ENCODE measurements at regions not wholly inside any gene's neighbourhood (a gene's known extent, or its start where the extent isn't known, plus 50 kb on each side); places are given as distances from the start of the nearest gene placed in this dataset.

DNA sequence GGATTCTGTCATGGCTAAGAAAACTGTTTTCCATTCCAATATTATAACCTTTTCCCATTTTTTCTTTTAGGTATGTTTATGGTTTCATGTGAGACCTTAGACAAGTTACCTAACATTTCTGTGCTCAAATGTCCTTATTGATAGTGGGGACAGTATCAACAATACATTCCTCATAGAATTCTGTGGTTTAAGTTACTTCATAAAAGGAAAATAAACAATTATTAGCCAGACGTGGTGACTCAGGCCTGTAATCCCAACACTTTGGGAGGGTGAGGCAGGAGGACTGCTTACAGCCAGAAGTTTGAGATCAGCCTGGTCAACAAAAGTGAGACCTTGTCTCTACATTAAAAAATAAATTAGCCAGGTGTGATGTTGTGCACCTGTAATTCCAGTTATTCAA lies 436.8 kb upstream of the CNTN4 start:
- no peaks in the 10 kb centered on the region for H3K27me3 ChIP-seq (replicated peaks; ENCODE audit: insufficient read depth)
- no peak overlapping the region for H3K27ac ChIP-seq
- no peaks in the 10 kb centered on the region for H3K9me3 ChIP-seq
- DNase-seq (ENCODE audit: low spot score) (no peak), ATAC-seq (ENCODE audit: insufficient number of reproducible peaks, low FRiP score, low read depth) (no peak)
- TF ChIP-seq, protein P1, sequence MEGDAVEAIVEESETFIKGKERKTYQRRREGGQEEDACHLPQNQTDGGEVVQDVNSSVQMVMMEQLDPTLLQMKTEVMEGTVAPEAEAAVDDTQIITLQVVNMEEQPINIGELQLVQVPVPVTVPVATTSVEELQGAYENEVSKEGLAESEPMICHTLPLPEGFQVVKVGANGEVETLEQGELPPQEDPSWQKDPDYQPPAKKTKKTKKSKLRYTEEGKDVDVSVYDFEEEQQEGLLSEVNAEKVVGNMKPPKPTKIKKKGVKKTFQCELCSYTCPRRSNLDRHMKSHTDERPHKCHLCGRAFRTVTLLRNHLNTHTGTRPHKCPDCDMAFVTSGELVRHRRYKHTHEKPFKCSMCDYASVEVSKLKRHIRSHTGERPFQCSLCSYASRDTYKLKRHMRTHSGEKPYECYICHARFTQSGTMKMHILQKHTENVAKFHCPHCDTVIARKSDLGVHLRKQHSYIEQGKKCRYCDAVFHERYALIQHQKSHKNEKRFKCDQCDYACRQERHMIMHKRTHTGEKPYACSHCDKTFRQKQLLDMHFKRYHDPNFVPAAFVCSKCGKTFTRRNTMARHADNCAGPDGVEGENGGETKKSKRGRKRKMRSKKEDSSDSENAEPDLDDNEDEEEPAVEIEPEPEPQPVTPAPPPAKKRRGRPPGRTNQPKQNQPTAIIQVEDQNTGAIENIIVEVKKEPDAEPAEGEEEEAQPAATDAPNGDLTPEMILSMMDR (IDR thresholded peaks at IDR 0.05), result no peak
- no peaks in the 10 kb centered on the region for H3K36me3 ChIP-seq
- no peaks in the 10 kb centered on the region for H3K4me1 ChIP-seq (ENCODE audit: control insufficient read depth in 1 of 2, low read depth in 2 of 2)
- no peak overlapping the region for H3K4me3 ChIP-seq

DNA sequence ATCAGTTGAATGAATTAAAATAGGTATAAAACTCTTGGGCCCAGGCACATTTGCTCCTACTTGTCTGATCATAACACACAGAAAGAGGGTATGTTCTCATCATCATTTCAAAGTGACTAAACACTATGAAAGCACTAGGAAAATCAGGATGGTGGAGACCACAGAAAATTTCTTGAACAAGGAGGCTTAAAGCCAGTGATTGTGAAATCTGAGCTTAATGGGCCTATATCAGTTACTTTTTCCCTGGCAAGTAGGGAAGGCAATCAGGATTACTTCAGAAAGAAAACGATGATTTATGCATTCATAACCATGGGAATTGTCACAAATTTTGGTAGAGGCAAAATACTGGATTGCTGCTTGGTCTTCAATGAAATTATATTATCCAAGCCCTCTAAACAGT lies 434.4 kb upstream of the CNTN4 start:
- Histone ChIP-seq H3K4me3 (no peak overlapping the region), H3K36me3 (no peaks in the 10 kb centered on the region), H3K27me3 (replicated peaks; ENCODE audit: insufficient read depth) (no peaks in the 10 kb centered on the region), H3K4me1 (ENCODE audit: control insufficient read depth in 1 of 2, low read depth in 2 of 2) (no peaks in the 10 kb centered on the region), H3K9me3 (no peaks in the 10 kb centered on the region), H3K27ac (no peak overlapping the region)
- no peak for DNase-seq (ENCODE audit: low spot score)
- ATAC-seq (ENCODE audit: insufficient number of reproducible peaks, low FRiP score, low read depth), result no peak
- TF ChIP-seq, protein P1 (IDR thresholded peaks at IDR 0.05), result no peak

DNA sequence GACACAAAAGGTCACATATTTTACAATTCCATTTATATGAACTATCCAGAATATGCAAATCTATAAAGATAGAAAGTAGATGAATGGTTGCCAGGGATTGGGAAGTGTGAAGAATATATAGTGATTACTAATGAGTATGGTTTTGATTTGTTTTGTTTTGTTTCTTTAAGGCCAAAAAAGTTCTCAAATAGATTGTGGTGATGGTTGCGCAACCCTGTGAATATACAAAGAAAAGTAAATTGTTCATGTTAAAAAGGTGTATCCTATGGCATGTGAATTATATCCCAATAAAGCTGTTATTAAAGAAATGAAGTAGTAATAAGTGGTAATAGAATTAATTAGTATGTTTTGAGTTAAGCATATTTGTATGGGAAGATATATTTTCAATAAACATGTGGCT lies 431.8 kb upstream of the CNTN4 start:
- no peak for DNase-seq (ENCODE audit: low spot score)
- TF ChIP-seq, protein P1 (IDR thresholded peaks at IDR 0.05), result no peak
- Histone ChIP-seq H3K4me1 (ENCODE audit: control insufficient read depth in 1 of 2, low read depth in 2 of 2) (no peaks in the 10 kb centered on the region), H3K27ac (no peak overlapping the region), H3K36me3 (no peaks in the 10 kb centered on the region), H3K9me3 (no peaks in the 10 kb centered on the region), H3K4me3 (no peak overlapping the region), H3K27me3 (replicated peaks; ENCODE audit: insufficient read depth) (no peaks in the 10 kb centered on the region)
- no peak for ATAC-seq (ENCODE audit: insufficient number of reproducible peaks, low FRiP score, low read depth)

DNA sequence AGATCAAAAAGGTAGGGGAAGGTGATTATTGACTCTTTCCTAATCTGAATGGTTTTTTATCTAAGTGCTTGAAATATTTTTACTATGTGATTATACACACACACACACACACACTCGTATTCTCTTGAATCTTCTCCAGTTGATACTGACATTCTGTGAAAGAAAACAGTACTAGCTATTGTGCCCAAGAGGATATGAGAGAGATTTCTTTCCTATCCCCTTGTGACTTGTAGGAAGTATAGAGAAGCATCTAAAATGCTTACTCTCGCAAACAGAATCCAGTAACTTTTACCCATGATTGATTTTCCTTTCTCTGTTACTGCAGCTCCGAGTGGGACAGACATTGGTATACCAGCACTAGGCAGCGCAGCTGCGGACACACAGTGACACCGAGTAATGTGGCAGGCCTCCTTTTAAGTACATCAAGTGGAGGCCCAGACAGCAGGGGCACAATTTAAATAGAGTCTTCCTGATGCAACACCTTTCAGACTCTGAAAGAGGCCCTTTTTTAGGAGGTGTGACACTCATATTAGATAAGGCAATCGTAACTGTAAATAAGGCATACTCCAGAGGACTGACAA lies 421.0 kb upstream of the CNTN4 start:
- Histone ChIP-seq H3K36me3 (no peaks in the 10 kb centered on the region), H3K27me3 (replicated peaks; ENCODE audit: insufficient read depth) (no peaks in the 10 kb centered on the region), H3K4me1 (ENCODE audit: control insufficient read depth in 1 of 2, low read depth in 2 of 2) (no peaks in the 10 kb centered on the region), H3K9me3 (no peaks in the 10 kb centered on the region), H3K27ac (no peak overlapping the region), H3K4me3 (no peak overlapping the region)
- DNase-seq (ENCODE audit: low spot score) (no peak), ATAC-seq (ENCODE audit: insufficient number of reproducible peaks, low FRiP score, low read depth) (no peak)
- TF ChIP-seq, protein P1 (IDR thresholded peaks at IDR 0.05), result no peak

DNA sequence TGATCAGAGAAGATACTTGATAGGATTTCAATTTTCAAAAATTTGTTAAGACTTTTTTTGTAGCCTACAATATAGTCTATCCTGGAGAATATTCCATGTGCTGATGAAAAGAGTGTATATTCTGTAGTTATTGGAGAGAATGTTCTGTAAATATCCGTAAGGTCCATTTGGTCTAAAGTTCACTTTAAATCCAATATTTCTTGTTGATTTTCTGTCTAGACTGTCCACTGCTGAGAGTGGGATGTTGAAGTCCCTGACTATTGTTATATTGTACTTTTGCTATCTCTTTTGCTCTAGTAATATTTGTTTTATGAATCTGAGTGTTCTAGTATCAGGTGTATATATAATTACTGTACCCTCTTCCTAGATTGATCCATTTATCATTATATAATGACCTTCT lies 406.2 kb upstream of the CNTN4 start:
- Histone ChIP-seq H3K9me3 (no peaks in the 10 kb centered on the region), H3K36me3 (no peaks in the 10 kb centered on the region), H3K27me3 (replicated peaks; ENCODE audit: insufficient read depth) (no peaks in the 10 kb centered on the region), H3K4me1 (ENCODE audit: control insufficient read depth in 1 of 2, low read depth in 2 of 2) (peaks cover 0 to 14% of the 10 kb centered on the region in 2 donors), H3K4me3 (no peak overlapping the region), H3K27ac (no peak overlapping the region)
- DNase-seq (ENCODE audit: low spot score), result no peak
- TF ChIP-seq, protein P1 (IDR thresholded peaks at IDR 0.05), result no peak
- no peak for ATAC-seq (ENCODE audit: insufficient number of reproducible peaks, low FRiP score, low read depth)

Measured in thoracic aorta (tissue), 2 donors.